GM13977 (cell line): ENCODE measurements at regions not wholly inside any gene's neighbourhood (a gene's known extent, or its start where the extent isn't known, plus 50 kb on each side); places are given as distances from the start of the nearest gene placed in this dataset.
"Not testable (repeated sequence)": the region's sequence is repeated elsewhere in the genome, so short reads cannot be mapped to it uniquely, and the experiment has no call there.

Experiments
- DNase-seq: peaks from one replicate; pipeline ENCODE4 v3.0.0; 2012; ENCODE audit warnings: low spot score
- CTCF ChIP-seq: IDR thresholded peaks from 2 replicates; pipeline ENCODE4 v1.5.1; 2012; ENCODE audit warnings: mild to moderate bottlenecking, control low read depth; ENCODE audit not compliant: insufficient read depth; ENCODE audit errors: extremely low read depth, missing control alignments
- in situ Hi-C: fragments of 300-500 bp; cut with MboI; formaldehyde crosslinking; loops from one replicate; pipeline ENCODE4 v1.12.0; 2022; ENCODE audit warnings: low sequenced_read_pairs, low pct_unique_long_range_greater_than_20kb, mixed read lengths, inconsistent platforms; ENCODE audit not compliant: unreplicated experiment

GRCh38 chr7:85356916-85357315 lies 170.1 kb upstream of the SEMA3D start:
- no peak for DNase-seq
- in situ Hi-C loops, result no loop called here
- no peak for TF ChIP-seq CTCF

GRCh38 chr7:85343484-85343883 lies 156.6 kb upstream of the SEMA3D start:
- no peak for DNase-seq
- TF ChIP-seq CTCF, result no peak
- in situ Hi-C loops, result no loop called here

- no peak for TF ChIP-seq CTCF
- in situ Hi-C loops, result no loop called here
- no peak for DNase-seq
These were observed 155.9 kb upstream of the SEMA3D start for GRCh38 chr7:85342781-85343180.

DNA sequence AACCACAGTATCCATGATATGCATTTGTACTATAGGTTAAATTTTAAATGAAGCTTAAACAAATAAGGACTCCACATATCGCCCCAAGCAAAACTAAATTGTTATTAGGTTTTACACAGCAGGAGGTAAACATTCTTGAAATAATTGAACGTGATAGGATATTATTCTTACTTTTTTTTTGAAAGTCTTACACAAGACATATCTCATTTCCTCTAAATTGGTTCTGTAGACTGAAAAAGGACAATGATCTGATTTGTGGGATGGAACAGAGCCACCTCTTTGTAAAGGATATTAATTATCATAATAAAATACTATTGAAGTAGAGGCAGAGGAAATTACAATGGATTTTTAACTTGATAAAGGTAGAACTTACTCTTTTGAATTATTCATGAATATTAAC lies 155.1 kb upstream of the SEMA3D start:
- no peak for TF ChIP-seq CTCF
- in situ Hi-C loops, result no loop called here
- DNase-seq, result no peak

- no peak for TF ChIP-seq CTCF
- no peak for DNase-seq
- in situ Hi-C loops, result no loop called here
These were observed 154.3 kb upstream of the SEMA3D start for GRCh38 chr7:85341121-85341520.

DNA sequence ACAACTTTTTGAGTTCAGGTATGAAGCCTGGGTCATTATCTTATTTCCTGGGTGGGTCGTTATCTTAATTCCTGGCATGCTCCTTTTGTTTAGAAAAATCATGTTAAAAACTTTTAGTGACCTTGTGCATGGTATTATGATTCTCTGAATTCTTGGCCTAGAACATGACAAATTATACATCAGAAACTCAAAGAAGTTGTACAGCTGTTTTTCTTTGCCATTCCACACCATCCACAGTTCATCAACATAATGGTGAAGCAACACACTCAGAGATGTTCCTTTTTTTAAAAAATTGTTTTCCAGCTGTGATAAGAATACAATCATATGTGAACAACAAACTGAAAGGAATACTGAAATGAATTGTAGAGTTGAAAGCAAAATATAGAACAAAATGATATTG lies 149.2 kb upstream of the SEMA3D start:
- DNase-seq, result no peak
- in situ Hi-C loops, result no loop called here
- TF ChIP-seq CTCF, result no peak

DNA sequence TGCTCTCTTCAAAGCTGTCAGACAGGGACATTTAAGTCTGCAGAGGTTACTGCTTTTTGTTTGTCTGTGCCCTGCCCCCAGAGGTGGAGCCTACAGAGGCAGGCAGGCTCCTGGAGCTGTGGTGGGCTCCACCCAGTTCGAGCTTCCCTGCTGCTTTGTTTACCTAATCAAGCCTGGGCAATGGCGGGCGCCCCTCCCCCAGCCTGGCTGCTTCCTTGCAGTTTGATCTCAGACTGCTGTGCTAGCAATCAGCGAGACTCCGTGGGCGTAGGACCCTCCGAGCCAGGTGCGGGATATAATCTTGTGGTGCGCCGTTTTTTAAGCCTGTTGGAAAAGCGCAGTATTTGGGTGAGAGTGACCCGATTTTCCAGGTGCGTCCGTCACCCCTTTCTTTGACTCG lies 148.3 kb upstream of the SEMA3D start:
- in situ Hi-C loops, DNase-seq: not testable (repeated sequence)
